SU-DHL-6 (cell line): ENCODE measurements at regions not wholly inside any gene's neighbourhood (a gene's known extent, or its start where the extent isn't known, plus 50 kb on each side); places are given as distances from the start of the nearest gene placed in this dataset.

Source experiments
- H2AFZ ChIP-seq: fragments of 200-600 bp; sonication (generic); 2 replicates; pipeline ENCODE4 v1.6.1; 2014; ENCODE audit warnings: low read depth, mild to moderate bottlenecking, moderate library complexity, mixed read lengths, antibody characterized with exemption, low read length; ENCODE audit not compliant: severe bottlenecking
- H3F3A ChIP-seq: fragments of 200-600 bp; shearing (Covaris generic); 2 replicates; pipeline ENCODE4 v1.6.0; 2016; ENCODE audit warnings: antibody characterized with exemption, mild to moderate bottlenecking; ENCODE audit not compliant: insufficient read depth
- H3K27ac ChIP-seq: fragments of 200-600 bp; sonication (generic); 2 replicates; pipeline ENCODE4 v1.5.1; 2016; ENCODE audit warnings: low read depth, mild to moderate bottlenecking, low read length, moderate library complexity, mixed read lengths
- H3K27me3 ChIP-seq: fragments of 200-600 bp; sonication (generic), shearing (Covaris generic); 2 replicates; pipeline ENCODE4 v1.6.0; 2014; ENCODE audit warnings: mild to moderate bottlenecking, low read length
- H3K36me3 ChIP-seq: fragments of 200-600 bp; sonication (generic); 2 replicates; pipeline ENCODE4 v1.6.1; 2014; ENCODE audit warnings: mild to moderate bottlenecking, low read length, mixed read lengths
- H3K4me2 ChIP-seq: fragments of 300-600, 200-600 bp; shearing (Covaris generic), sonication (generic); 2 replicates; pipeline ENCODE4 v1.6.0; 2014; ENCODE audit warnings: low read length, low read depth, mild to moderate bottlenecking; ENCODE audit not compliant: poor library complexity, severe bottlenecking
- H3K4me3 ChIP-seq: fragments of 200-600 bp; sonication (generic); 2 replicates; pipeline ENCODE4 v1.5.1; 2014; ENCODE audit warnings: antibody characterized with exemption, low read length, mild to moderate bottlenecking, mixed read lengths; ENCODE audit not compliant: insufficient read depth, poor library complexity, severe bottlenecking
- H3K79me2 ChIP-seq: fragments of 200-600 bp; sonication (generic); 2 replicates; pipeline ENCODE4 v1.6.1; 2014; ENCODE audit warnings: mild to moderate bottlenecking, low read length, moderate library complexity; ENCODE audit not compliant: insufficient read depth
- H3K9ac ChIP-seq: fragments of 200-600 bp; sonication (generic); 2 replicates; pipeline ENCODE4 v1.7.0; 2014; ENCODE audit warnings: mild to moderate bottlenecking, low read length
- H3K9me2 ChIP-seq: fragments of 200-600 bp; sonication (generic); replicated peaks from 2 replicates; pipeline ENCODE4 v1.6.1; 2014; ENCODE audit warnings: low read length; ENCODE audit not compliant: insufficient read depth
- H3K9me3 ChIP-seq: fragments of 200-600 bp; sonication (generic); 2 replicates; pipeline ENCODE4 v1.6.1; 2014; ENCODE audit warnings: low read length, mixed read lengths; ENCODE audit not compliant: insufficient read depth
- H4K20me1 ChIP-seq: fragments of 200-600 bp; sonication (generic); 2 replicates; pipeline ENCODE4 v1.6.1; 2014; ENCODE audit warnings: low read depth, mild to moderate bottlenecking, antibody characterized with exemption, low read length, moderate library complexity, mixed read lengths
- EZH2phosphoT487 ChIP-seq: fragments of 200-600 bp; sonication (generic), shearing (Covaris generic); conservative IDR thresholded peaks from 2 replicates; pipeline ENCODE4 v1.6.1; 2018; ENCODE audit warnings: mild to moderate bottlenecking, antibody characterized with exemption, low read length, moderate library complexity, mixed read lengths
- TF ChIP-seq, protein P1 (sequence below): fragments of 200-600 bp; sonication (generic); IDR thresholded peaks from one replicate; pipeline ENCODE4 v1.5.1; 2017; ENCODE audit warnings: antibody characterized with exemption, mild to moderate bottlenecking, low read length, moderate library complexity; ENCODE audit not compliant: insufficient read depth, poor library complexity, severe bottlenecking

GRCh38 chr13:44718467-44718866 is 142.3 kb upstream of the TSC22D1 start:
- Histone ChIP-seq H3K36me3 (no peaks in the 10 kb centered on the region), H3K4me3 (no peak overlapping the region), H3K27ac (no peak overlapping the region), H4K20me1 (no peaks in the 10 kb centered on the region), H3K27me3 (no peaks in the 10 kb centered on the region), H3K9me2 (no peaks in the 10 kb centered on the region), H2AFZ (no peak overlapping the region), H3K79me2 (no peaks in the 10 kb centered on the region), H3K9ac (no peak overlapping the region), H3F3A (no peaks in the 10 kb centered on the region), H3K4me2 (no peak overlapping the region), H3K9me3 (no peaks in the 10 kb centered on the region)
- no peak for TF ChIP-seq EZH2phosphoT487
- TF ChIP-seq, protein P1, sequence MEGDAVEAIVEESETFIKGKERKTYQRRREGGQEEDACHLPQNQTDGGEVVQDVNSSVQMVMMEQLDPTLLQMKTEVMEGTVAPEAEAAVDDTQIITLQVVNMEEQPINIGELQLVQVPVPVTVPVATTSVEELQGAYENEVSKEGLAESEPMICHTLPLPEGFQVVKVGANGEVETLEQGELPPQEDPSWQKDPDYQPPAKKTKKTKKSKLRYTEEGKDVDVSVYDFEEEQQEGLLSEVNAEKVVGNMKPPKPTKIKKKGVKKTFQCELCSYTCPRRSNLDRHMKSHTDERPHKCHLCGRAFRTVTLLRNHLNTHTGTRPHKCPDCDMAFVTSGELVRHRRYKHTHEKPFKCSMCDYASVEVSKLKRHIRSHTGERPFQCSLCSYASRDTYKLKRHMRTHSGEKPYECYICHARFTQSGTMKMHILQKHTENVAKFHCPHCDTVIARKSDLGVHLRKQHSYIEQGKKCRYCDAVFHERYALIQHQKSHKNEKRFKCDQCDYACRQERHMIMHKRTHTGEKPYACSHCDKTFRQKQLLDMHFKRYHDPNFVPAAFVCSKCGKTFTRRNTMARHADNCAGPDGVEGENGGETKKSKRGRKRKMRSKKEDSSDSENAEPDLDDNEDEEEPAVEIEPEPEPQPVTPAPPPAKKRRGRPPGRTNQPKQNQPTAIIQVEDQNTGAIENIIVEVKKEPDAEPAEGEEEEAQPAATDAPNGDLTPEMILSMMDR = no peak

DNA sequence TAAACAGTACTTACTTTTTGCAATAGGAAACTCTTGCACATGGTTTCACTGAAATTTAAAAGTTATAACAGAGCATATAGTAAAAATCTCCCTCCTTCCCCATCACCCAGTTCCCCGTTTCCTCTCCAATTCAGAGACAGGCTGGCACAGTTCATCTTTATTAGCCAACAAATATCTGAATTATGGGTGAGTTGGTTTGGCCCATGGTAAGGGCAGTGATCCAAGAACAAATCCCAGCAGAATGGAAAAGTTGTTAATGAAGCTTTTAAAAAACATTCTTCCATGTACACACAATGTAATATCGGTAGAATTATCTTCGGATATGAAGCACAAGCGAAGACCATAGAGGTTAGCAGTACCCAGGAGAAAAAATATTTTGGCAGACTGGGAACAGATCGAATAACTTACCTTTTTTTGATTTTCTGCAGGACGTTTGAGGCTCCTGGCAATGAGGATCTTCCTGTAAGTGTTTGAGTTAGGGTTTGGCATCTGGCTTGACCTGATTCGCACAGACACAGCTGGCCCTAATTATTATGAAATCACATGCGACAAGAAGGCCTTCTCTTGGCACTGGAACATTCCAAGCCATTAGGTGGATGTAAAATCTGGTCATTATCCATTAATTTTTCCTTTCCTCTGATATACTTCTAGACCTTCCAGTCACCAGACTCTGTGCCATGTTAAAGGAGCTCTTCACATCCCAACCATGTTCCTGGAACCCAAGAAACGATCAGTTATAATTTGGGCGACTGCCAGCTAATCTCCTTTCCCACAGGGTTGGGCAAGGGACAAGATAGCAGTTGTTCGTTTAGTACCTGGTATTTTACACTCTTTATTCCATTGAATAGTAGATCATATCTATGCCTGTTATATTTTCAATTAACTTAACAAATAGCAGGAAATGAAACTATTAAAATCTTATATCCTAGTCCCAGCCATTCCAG is 139.4 kb upstream of the TSC22D1 start:
- Histone ChIP-seq H3F3A (no peaks in the 10 kb centered on the region), H3K27ac (no peak overlapping the region)

GRCh38 chr13:44713788-44714469 is 137.8 kb upstream of the TSC22D1 start:
- Histone ChIP-seq H3K27me3 (no peaks in the 10 kb centered on the region), H3K4me2 (no peak overlapping the region), H3K9me2 (no peaks in the 10 kb centered on the region), H4K20me1 (no peaks in the 10 kb centered on the region), H3K4me3 (no peak overlapping the region), H3K36me3 (no peaks in the 10 kb centered on the region), H2AFZ (no peak overlapping the region), H3K9ac (no peak overlapping the region), H3K27ac (no peak overlapping the region), H3F3A (no peaks in the 10 kb centered on the region), H3K79me2 (no peaks in the 10 kb centered on the region), H3K9me3 (no peaks in the 10 kb centered on the region)
- TF ChIP-seq EZH2phosphoT487 = no peak
- TF ChIP-seq, protein P1 = no peak

More for the DNA sequence above, 139.4 kb upstream of the TSC22D1 start:
- H3K79me2 ChIP-seq = no peaks in the 10 kb centered on the region
- H3K36me3 ChIP-seq = no peaks in the 10 kb centered on the region
- H3K9me2 ChIP-seq = no peaks in the 10 kb centered on the region
- no peak for TF ChIP-seq EZH2phosphoT487
- TF ChIP-seq, protein P1 = no peak
- no peak overlapping the region for H2AFZ ChIP-seq
- H3K4me2 ChIP-seq = no peak overlapping the region
- H4K20me1 ChIP-seq = no peaks in the 10 kb centered on the region
- no peak overlapping the region for H3K9ac ChIP-seq
- H3K27me3 ChIP-seq = no peaks in the 10 kb centered on the region
- H3K4me3 ChIP-seq = no peak overlapping the region
- H3K9me3 ChIP-seq = no peaks in the 10 kb centered on the region
